ENCODE measurements at regions not wholly inside any gene's neighbourhood (a gene's known extent, or its start where the extent isn't known, plus 50 kb on each side); places are given as distances from the start of the nearest gene placed in this dataset.

GRCh38 chr5:153891394-153891793 lies 147.3 kb downstream of the FAM114A2 start:
- TF ChIP-seq CTCF (optimal IDR thresholded peaks at IDR 0.05 in 1 of 3, IDR thresholded peaks at IDR 0.05 in 1 of 3, conservative IDR thresholded peaks at IDR 0.05 in 1 of 3; ENCODE audit: extremely low read depth in 1 of 3, insufficient read depth in 2 of 3, low read length in 3 of 3) (no peak), EZH2 (IDR thresholded peaks at IDR 0.05; ENCODE audit: low read length) (no peak)
